ENCODE measurements at regions not wholly inside any gene's neighbourhood (a gene's known extent, or its start where the extent isn't known, plus 50 kb on each side); places are given as distances from the start of the nearest gene placed in this dataset.

GRCh38 chr16:56011808-56012481 is 136.8 kb upstream of the CES5A start:
- Histone ChIP-seq H3K27ac (ENCODE audit: low read depth in 1 of 2, low read length in 2 of 2) (no peak overlapping the region), H3K36me3 (ENCODE audit: insufficient read depth, low read length) (no peaks in the 10 kb centered on the region), H3K9me3 (ENCODE audit: control insufficient read depth in 1 of 2, insufficient read depth in 1 of 2, low read length in 2 of 2) (no peaks in the 10 kb centered on the region), H3K4me3 (ENCODE audit: low read length) (no peak overlapping the region), H3K27me3 (ENCODE audit: control insufficient read depth in 1 of 2, insufficient read depth in 2 of 2, low read length in 2 of 2) (peaks cover 7 to 29% of the 10 kb centered on the region in 2 experiments), H3K4me1 (ENCODE audit: insufficient read depth, low read length) (no peaks in the 10 kb centered on the region)
- H3K4me1 Mint-ChIP-seq (ENCODE audit: low read depth): no peaks in the 10 kb centered on the region
- ChIA-PET CTCF (no interaction called here), POLR2A (no interaction called here)
- no peak overlapping the region for H3K4me3 Mint-ChIP-seq
- peaks cover 58% of the 10 kb centered on the region for H3K27me3 Mint-ChIP-seq
- intact Hi-C loops (cut with DNase I, micrococcal nuclease): no loop called here
- H3K9me3 Mint-ChIP-seq: no peaks in the 10 kb centered on the region
- H3K27ac Mint-ChIP-seq: no peak overlapping the region
- no peak for TF ChIP-seq CTCF (IDR thresholded peaks at IDR 0.05)
- no peak for ATAC-seq (ENCODE audit: poor library complexity)
- DNase-seq: no peak
- H3K36me3 Mint-ChIP-seq (ENCODE audit: low read depth): no peaks in the 10 kb centered on the region

GRCh38 chr16:56005958-56006357 is 130.8 kb upstream of the CES5A start:
- H3K27me3 Mint-ChIP-seq: peaks cover 45% of the 10 kb centered on the region
- TF ChIP-seq CTCF (IDR thresholded peaks at IDR 0.05): no peak
- ChIA-PET CTCF (no interaction called here), POLR2A (no interaction called here)
- Histone ChIP-seq H3K36me3 (ENCODE audit: insufficient read depth, low read length) (no peaks in the 10 kb centered on the region), H3K27me3 (ENCODE audit: control insufficient read depth in 1 of 2, insufficient read depth in 2 of 2, low read length in 2 of 2) (peaks cover 0 to 5% of the 10 kb centered on the region in 2 experiments), H3K27ac (ENCODE audit: low read depth in 1 of 2, low read length in 2 of 2) (no peak overlapping the region), H3K9me3 (ENCODE audit: control insufficient read depth in 1 of 2, insufficient read depth in 1 of 2, low read length in 2 of 2) (no peaks in the 10 kb centered on the region), H3K4me1 (ENCODE audit: insufficient read depth, low read length) (no peaks in the 10 kb centered on the region), H3K4me3 (ENCODE audit: low read length) (no peak overlapping the region)
- ATAC-seq (ENCODE audit: poor library complexity): no peak
- DNase-seq: no peak
- H3K4me1 Mint-ChIP-seq (ENCODE audit: low read depth): no peaks in the 10 kb centered on the region
- intact Hi-C loops (cut with DNase I, micrococcal nuclease): no loop called here
- H3K36me3 Mint-ChIP-seq (ENCODE audit: low read depth): no peaks in the 10 kb centered on the region
- no peak overlapping the region for H3K27ac Mint-ChIP-seq
- no peak overlapping the region for H3K4me3 Mint-ChIP-seq
- peaks cover 3% of the 10 kb centered on the region for H3K9me3 Mint-ChIP-seq

DNA sequence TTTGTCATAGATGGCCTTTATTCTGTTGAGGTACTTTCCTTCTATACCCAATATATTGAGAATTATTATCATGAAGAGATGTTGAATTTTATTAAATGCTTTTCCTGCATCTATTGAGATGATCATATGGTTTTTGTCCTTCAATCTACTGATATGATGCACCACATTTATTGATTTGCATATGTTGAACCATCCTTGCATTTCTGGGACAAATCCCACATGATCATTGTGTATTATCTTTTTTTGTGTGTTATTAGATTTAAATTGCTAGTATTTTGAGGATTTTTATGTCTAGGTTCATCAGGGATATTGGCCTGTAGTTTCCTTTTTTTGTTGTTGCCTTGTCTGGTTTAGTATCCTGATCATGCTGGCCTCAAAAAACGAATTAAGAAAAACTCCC is 124.5 kb upstream of the CES5A start:
- Mint-ChIP-seq H3K27me3 (peaks cover 31% of the 10 kb centered on the region), H3K4me1 (ENCODE audit: low read depth) (no peaks in the 10 kb centered on the region), H3K27ac (no peak overlapping the region), H3K9me3 (peaks cover 17% of the 10 kb centered on the region), H3K36me3 (ENCODE audit: low read depth) (no peaks in the 10 kb centered on the region), H3K4me3 (no peak overlapping the region)
- H3K4me1 ChIP-seq (ENCODE audit: insufficient read depth, low read length): no peaks in the 10 kb centered on the region
- no peak overlapping the region for H3K4me3 ChIP-seq (ENCODE audit: low read length)
- ChIA-PET CTCF (no interaction called here), POLR2A (no interaction called here)
- no peak for DNase-seq
- intact Hi-C loops (cut with DNase I, micrococcal nuclease): no loop called here
- peaks cover 0 to 15% of the 10 kb centered on the region in 2 experiments for H3K9me3 ChIP-seq (ENCODE audit: control insufficient read depth in 1 of 2, insufficient read depth in 1 of 2, low read length in 2 of 2)
- ATAC-seq (ENCODE audit: poor library complexity): no peak
- no peak overlapping the region for H3K27ac ChIP-seq (ENCODE audit: low read depth in 1 of 2, low read length in 2 of 2)
- H3K36me3 ChIP-seq (ENCODE audit: insufficient read depth, low read length): no peaks in the 10 kb centered on the region
- no peak for TF ChIP-seq CTCF (IDR thresholded peaks at IDR 0.05)
- H3K27me3 ChIP-seq (ENCODE audit: control insufficient read depth in 1 of 2, insufficient read depth in 2 of 2, low read length in 2 of 2): no peaks in the 10 kb centered on the region

Data from CD4-positive, alpha-beta T cell (primary cell).